Activated naive CD4-positive, alpha-beta T cell (primary cell): ENCODE measurements at regions not wholly inside any gene's neighbourhood (a gene's known extent, or its start where the extent isn't known, plus 50 kb on each side); places are given as distances from the start of the nearest gene placed in this dataset.
"Not testable (repeated sequence)": the region's sequence is repeated elsewhere in the genome, so short reads cannot be mapped to it uniquely, and the experiment has no call there.

Experiments used
- DNase-seq, 4 experiments: peaks; one replicate each; lab custom pipeline; 2025; lab: John Stamatoyannopoulos, UW

GRCh38 chr10:8128511-8128910, 74.0 kb downstream of the GATA3 start:
- DNase-seq: no peak

GRCh38 chr10:8129438-8129837, 75.0 kb downstream of the GATA3 start:
- no peak for DNase-seq

GRCh38 chr10:8130973-8131911, 76.8 kb downstream of the GATA3 start:
- no peak for DNase-seq

GRCh38 chr10:8133146-8133545, 78.7 kb downstream of the GATA3 start:
- no peak for DNase-seq

GRCh38 chr10:8136736-8137135, 82.2 kb downstream of the GATA3 start:
- no peak for DNase-seq

- DNase-seq: peak in 1 of 4 experiments; percentile 1
Observed at GRCh38 chr10:8137272-8137681, 82.8 kb downstream of the GATA3 start.

GRCh38 chr10:8137726-8138125, 83.2 kb downstream of the GATA3 start:
- DNase-seq: no peak

- DNase-seq: no peak
Observed at GRCh38 chr10:8138471-8138870, 84.0 kb downstream of the GATA3 start.

- DNase-seq: no peak
Observed at GRCh38 chr10:8144496-8144895, 90.0 kb downstream of the GATA3 start.

GRCh38 chr10:8146650-8147049, 92.2 kb downstream of the GATA3 start:
- no peak for DNase-seq

- no peak for DNase-seq
Observed at GRCh38 chr10:8149991-8150390, 95.5 kb downstream of the GATA3 start.

- no peak for DNase-seq
Observed at GRCh38 chr10:8150401-8150905, 96.0 kb downstream of the GATA3 start.

GRCh38 chr10:8151086-8151485, 96.6 kb downstream of the GATA3 start:
- no peak for DNase-seq

- no peak for DNase-seq
Observed at GRCh38 chr10:8156918-8157317, 102.4 kb downstream of the GATA3 start.

- DNase-seq: no peak
Observed at GRCh38 chr10:8158193-8159071, 103.9 kb downstream of the GATA3 start.

GRCh38 chr10:8159341-8160165, 105.1 kb downstream of the GATA3 start:
- DNase-seq: no peak

GRCh38 chr10:8163824-8164223, 109.3 kb downstream of the GATA3 start:
- no peak for DNase-seq

- not testable (repeated sequence) for DNase-seq
Observed at GRCh38 chr10:8164640-8165039, 110.2 kb downstream of the GATA3 start.

- no peak for DNase-seq
Observed at GRCh38 chr10:8168836-8169235, 114.3 kb downstream of the GATA3 start.

- no peak for DNase-seq
Observed at GRCh38 chr10:8171008-8171407, 116.5 kb downstream of the GATA3 start.

- DNase-seq: no peak
Observed at GRCh38 chr10:8172604-8173003, 118.1 kb downstream of the GATA3 start.
